ENCODE measurements at regions not wholly inside any gene's neighbourhood (a gene's known extent, or its start where the extent isn't known, plus 50 kb on each side); places are given as distances from the start of the nearest gene placed in this dataset.

- no peak for TF ChIP-seq SUZ12 (IDR thresholded peaks at IDR 0.05)
- no peak for TF ChIP-seq ARNT (IDR thresholded peaks at IDR 0.05)
- TF ChIP-seq FOXM1 (IDR thresholded peaks at IDR 0.05; ENCODE audit: borderline replicate concordance), result no peak
- no peak for TF ChIP-seq L3MBTL2 (conservative IDR thresholded peaks at IDR 0.05)
- TF ChIP-seq NFRKB (IDR thresholded peaks at IDR 0.05), result no peak
- TF ChIP-seq CTBP1 (IDR thresholded peaks at IDR 0.05; ENCODE audit: borderline replicate concordance), result no peak
- no peak for TF ChIP-seq FOXA1 (IDR thresholded peaks at IDR 0.05)
Measured at GRCh38 chr1:3955196-3955772, 55.2 kb upstream of the C1orf174 start.
